ENCODE measurements at regions not wholly inside any gene's neighbourhood (a gene's known extent, or its start where the extent isn't known, plus 50 kb on each side); places are given as distances from the start of the nearest gene placed in this dataset.

GRCh38 chr13:58480061-58480460 is 848.5 kb downstream of the PCDH17 start:
- TF ChIP-seq POLR2A (IDR thresholded peaks at IDR 0.05; ENCODE audit: low read depth, low read length) (no peak), POLR2AphosphoS5 (IDR thresholded peaks at IDR 0.05; ENCODE audit: low read depth, low read length) (no peak), POU2F2 (IDR thresholded peaks at IDR 0.05; ENCODE audit: low read depth, low read length) (no peak), TAF1 (IDR thresholded peaks at IDR 0.05; ENCODE audit: low read depth, low read length) (no peak)

Data from GM12891 (cell line).